ENCODE measurements at regions not wholly inside any gene's neighbourhood (a gene's known extent, or its start where the extent isn't known, plus 50 kb on each side); places are given as distances from the start of the nearest gene placed in this dataset.

DNA sequence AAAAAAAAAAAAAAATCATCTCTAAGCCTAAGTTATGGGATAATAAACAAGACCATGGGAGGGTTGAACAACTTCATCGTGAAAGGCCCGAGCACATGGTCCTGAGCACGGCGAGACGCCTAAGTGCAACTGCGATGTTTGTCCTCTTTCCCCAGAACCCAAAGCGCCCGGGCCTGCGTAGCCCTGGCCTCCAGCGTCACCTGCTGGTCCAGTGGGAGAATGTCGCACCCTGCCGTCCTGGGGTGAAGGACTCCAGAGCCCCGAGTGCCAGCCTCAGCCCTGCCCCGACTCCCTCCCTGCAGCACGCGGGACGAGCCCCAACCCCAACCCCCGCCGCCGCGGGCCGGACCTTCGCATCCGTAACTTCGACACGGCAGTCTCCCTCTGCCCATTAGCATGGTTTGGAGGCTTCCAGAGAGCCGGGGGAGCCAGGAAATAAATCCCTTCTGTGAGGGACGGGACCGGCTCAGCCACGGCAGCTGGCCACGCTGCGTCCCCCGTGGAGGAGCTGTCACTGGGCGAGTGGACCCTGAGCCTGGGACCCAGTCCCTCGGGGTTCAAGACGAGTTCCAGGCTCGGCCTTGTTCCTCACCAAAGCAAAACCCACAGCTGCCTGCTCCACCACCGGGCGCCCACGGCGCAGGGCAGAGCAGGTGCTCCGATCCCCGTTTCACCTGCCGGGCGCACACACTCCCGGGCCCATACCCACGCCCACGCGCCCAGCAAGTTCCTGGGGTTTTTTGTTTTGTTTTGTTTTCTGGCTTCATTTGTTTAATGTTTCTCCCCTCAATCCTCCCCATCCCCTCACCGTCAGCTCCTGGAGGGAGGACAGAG lies 132.5 kb upstream of the HAND1 start (continued):
- TF ChIP-seq RFX5 (IDR thresholded peaks at IDR 0.05): no peak
- TF ChIP-seq MAFK (IDR thresholded peaks at IDR 0.05; ENCODE audit: partially characterized antibody): no peak
- TF ChIP-seq HOXB13 (CRISPR knock-in tag; IDR thresholded peaks at IDR 0.05; ENCODE audit: low read depth): no peak
- no peak for TF ChIP-seq GATA3 (IDR thresholded peaks at IDR 0.05; ENCODE audit: borderline replicate concordance)
- no peak for TF ChIP-seq CBX2 (IDR thresholded peaks at IDR 0.05; ENCODE audit: borderline replicate concordance, low read depth)
- no peak for TF ChIP-seq TP53 (CRISPR knock-in tag; IDR thresholded peaks at IDR 0.05)
- peak; percentile 94 for TF ChIP-seq CTCF (IDR thresholded peaks at IDR 0.05)
- TF ChIP-seq JUN (IDR thresholded peaks at IDR 0.05): no peak
- no peak for TF ChIP-seq NR3C1 (IDR thresholded peaks at IDR 0.05)
- TF ChIP-seq CEBPB (IDR thresholded peaks at IDR 0.05): no peak
- no peak for TF ChIP-seq ZFP36 (IDR thresholded peaks at IDR 0.05; ENCODE audit: borderline replicate concordance, partially characterized antibody)
- TF ChIP-seq, protein P1, sequence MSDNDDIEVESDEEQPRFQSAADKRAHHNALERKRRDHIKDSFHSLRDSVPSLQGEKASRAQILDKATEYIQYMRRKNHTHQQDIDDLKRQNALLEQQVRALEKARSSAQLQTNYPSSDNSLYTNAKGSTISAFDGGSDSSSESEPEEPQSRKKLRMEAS (IDR thresholded peaks at IDR 0.05): peak; percentile 94
- peak; percentile 99 for TF ChIP-seq RAD21 (conservative IDR thresholded peaks at IDR 0.05 in 1 of 2, IDR thresholded peaks at IDR 0.05 in 1 of 2)
- no peak for TF ChIP-seq RNF2 (IDR thresholded peaks at IDR 0.05; ENCODE audit: borderline replicate concordance, low read depth)
- TF ChIP-seq, protein P2, sequence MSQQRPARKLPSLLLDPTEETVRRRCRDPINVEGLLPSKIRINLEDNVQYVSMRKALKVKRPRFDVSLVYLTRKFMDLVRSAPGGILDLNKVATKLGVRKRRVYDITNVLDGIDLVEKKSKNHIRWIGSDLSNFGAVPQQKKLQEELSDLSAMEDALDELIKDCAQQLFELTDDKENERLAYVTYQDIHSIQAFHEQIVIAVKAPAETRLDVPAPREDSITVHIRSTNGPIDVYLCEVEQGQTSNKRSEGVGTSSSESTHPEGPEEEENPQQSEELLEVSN (IDR thresholded peaks at IDR 0.05; ENCODE audit: borderline replicate concordance, low read depth): peak; percentile 90
- TF ChIP-seq SMC3 (IDR thresholded peaks at IDR 0.05): peak; percentile 95
- TF ChIP-seq KDM1A (IDR thresholded peaks at IDR 0.05; ENCODE audit: low read depth): no peak
- no peak for TF ChIP-seq ZSCAN20 (CRISPR knock-in tag; IDR thresholded peaks at IDR 0.05)

DNA sequence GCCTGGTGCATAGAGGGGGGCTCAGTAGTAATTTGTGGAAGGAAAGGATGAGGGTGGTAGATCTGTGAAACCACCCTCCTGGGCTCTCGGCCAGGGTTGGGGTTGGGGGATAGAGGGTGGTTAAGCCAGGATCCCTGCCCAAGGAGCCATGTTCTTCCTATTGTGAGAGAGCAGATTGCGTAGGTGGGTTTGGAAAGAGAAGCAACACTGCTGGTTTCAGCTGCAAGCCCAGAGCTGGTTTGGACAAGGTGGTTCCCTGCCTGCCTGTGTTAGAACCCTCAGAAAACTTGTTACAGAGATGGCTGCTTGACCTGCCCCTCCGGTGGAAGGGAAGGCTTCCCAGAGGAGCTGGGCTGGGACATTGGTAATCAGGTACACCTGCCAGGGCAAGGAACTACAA lies 131.2 kb upstream of the HAND1 start:
- ATAC-seq (no peak), FAIRE-seq (no peak), DNase-seq (ENCODE audit: low read depth in 1 of 2, low spot score in 1 of 2) (no peak)
- TF ChIP-seq NPAS2 (CRISPR knock-in tag; IDR thresholded peaks at IDR 0.05; ENCODE audit: borderline replicate concordance) (no peak), HOXB13 (CRISPR knock-in tag; IDR thresholded peaks at IDR 0.05; ENCODE audit: low read depth) (no peak), TP53 (CRISPR knock-in tag; IDR thresholded peaks at IDR 0.05) (no peak), CHD4 (IDR thresholded peaks at IDR 0.05; ENCODE audit: borderline replicate concordance) (no peak), CHD2 (IDR thresholded peaks at IDR 0.05; ENCODE audit: low read length, partially characterized antibody) (no peak), ZC3H11A (IDR thresholded peaks at IDR 0.05) (no peak), ZFP36 (IDR thresholded peaks at IDR 0.05; ENCODE audit: borderline replicate concordance, partially characterized antibody) (no peak), POLR2AphosphoS2 (conservative IDR thresholded peaks at IDR 0.05; ENCODE audit: low read length) (no peak)
- TF ChIP-seq, protein P2 (IDR thresholded peaks at IDR 0.05; ENCODE audit: borderline replicate concordance, low read depth): no peak
- Histone ChIP-seq H3K4me3 (no peak overlapping the region), H3K4me2 (no peak overlapping the region), H3K4me1 (peaks cover 6% of the 10 kb centered on the region; the same call in 1 of the 3 replicates), H3K9me3 (no peaks in the 10 kb centered on the region), H3K27ac (no peak overlapping the region)
- 85% methylated on average over 3 of the region's 3 CpGs for WGBS (ENCODE audit: missing lambda C conversion rate)
- POLR2A ChIA-PET: no interaction called here
- CTCF ChIA-PET: interaction anchor here (0.8 to 10.3 kb wide), 23 partner anchors 10 to 635 kb away, joined by 3 to 304 read pairs (median 4); no protein-coding TSS in a partner anchor

Measured in A549 (cell line).